OCI-LY3 (cell line): ENCODE measurements at regions not wholly inside any gene's neighbourhood (a gene's known extent, or its start where the extent isn't known, plus 50 kb on each side); places are given as distances from the start of the nearest gene placed in this dataset.

Experiments
- CTCF ChIP-seq: fragments of 200-600, 300-600 bp; sonication (generic); IDR thresholded peaks from 2 replicates; pipeline ENCODE4 v1.5.1; 2014; ENCODE audit warnings: antibody characterized with exemption, low read length, low read depth
- EZH2phosphoT487 ChIP-seq: fragments of 200-600 bp; shearing (Covaris generic); IDR thresholded peaks from 2 replicates; pipeline ENCODE4 v1.6.1; 2018; ENCODE audit warnings: antibody characterized with exemption, mixed run types, low read depth

DNA sequence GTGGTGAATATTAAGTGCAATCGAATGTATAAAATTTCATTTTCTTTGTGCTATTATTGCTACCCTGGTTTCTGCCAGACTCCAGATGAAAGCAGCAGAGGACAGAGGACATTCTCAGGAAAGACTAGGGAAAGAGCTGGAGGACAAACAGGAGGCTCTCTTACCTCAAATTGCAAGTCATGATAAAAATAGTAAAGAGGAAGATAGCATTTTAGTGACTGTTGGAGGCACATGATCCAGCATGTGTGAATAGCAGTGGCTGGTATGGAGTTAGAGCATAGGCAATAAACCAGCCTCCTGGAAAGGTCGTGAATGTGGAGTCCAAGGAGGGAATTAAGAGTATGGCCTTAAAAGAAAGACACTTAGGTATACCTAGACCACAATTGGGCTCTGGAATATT lies 1040.0 kb downstream of the STPG2 start:
- TF ChIP-seq CTCF (no peak), EZH2phosphoT487 (no peak)
